ENCODE measurements at regions not wholly inside any gene's neighbourhood (a gene's known extent, or its start where the extent isn't known, plus 50 kb on each side); places are given as distances from the start of the nearest gene placed in this dataset.

DNA sequence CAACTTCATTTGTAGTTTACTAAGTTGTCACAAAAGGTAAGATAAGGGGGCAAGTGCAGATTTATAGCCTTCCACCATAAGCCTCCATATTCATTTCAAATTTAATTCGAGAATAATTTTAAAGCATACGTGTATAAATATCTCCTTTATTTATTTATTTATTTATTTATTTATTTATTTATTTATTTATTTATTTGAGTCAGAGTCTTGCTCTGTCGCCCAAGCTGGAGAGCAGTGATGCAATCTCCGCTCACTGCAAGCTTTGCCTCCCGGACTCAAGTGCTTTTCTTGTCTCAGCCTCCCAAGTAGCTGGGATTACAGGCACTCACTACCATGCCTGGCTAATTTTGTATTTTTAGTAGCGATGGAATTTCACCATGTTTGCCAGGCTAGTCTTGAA is 523.4 kb downstream of the FAT4 start:
- Histone ChIP-seq H3K79me2 (ENCODE audit: control insufficient read depth, insufficient read depth, low read length) (no peaks in the 10 kb centered on the region), H3K4me3 (ENCODE audit: control extremely low read depth in 1 of 5, extremely low read depth in 1 of 5, insufficient read depth in 1 of 5, low read depth in 2 of 5, low read length in 4 of 5) (no peak overlapping the region), H3K27me3 (replicated peaks in 1 of 4; ENCODE audit: control extremely low read depth in 1 of 4, control insufficient read depth in 3 of 4, insufficient read depth in 4 of 4, low read length in 3 of 4) (no peaks in the 10 kb centered on the region), H2AFZ (ENCODE audit: insufficient read depth, low read depth, low read length, poor library complexity, severe bottlenecking) (no peak overlapping the region), H4K20me1 (ENCODE audit: control insufficient read depth, insufficient read depth, low read length, poor library complexity, severe bottlenecking) (no peaks in the 10 kb centered on the region), H3K4me2 (replicated peaks; ENCODE audit: low read depth, low read length, poor library complexity, severe bottlenecking) (no peak overlapping the region), H3K9ac (ENCODE audit: low read length) (no peak overlapping the region), H3K9me3 (ENCODE audit: control extremely low read depth in 1 of 3, control insufficient read depth in 2 of 3, insufficient read depth in 1 of 3, low read length in 2 of 3) (no peaks in the 10 kb centered on the region), H3K4me1 (ENCODE audit: control insufficient read depth in 2 of 2, insufficient read depth in 2 of 2, low read length in 2 of 2) (no peaks in the 10 kb centered on the region), H3K27ac (ENCODE audit: low read length in 2 of 2) (no peak overlapping the region), H3K36me3 (replicated peaks in 1 of 2; ENCODE audit: control extremely low read depth in 1 of 2, control insufficient read depth in 1 of 2, extremely low read depth in 1 of 2, insufficient read depth in 2 of 2, low read length in 1 of 2) (no peaks in the 10 kb centered on the region)
- WGBS (ENCODE audit: insufficient coverage) = 100% methylated on average over 2 of the region's 6 CpGs
- no peak overlapping the region for H3K4me3 Mint-ChIP-seq
- no peaks in the 10 kb centered on the region for H3K9me3 Mint-ChIP-seq (ENCODE audit: insufficient read depth)
- H3K27me3 Mint-ChIP-seq = no peaks in the 10 kb centered on the region
- H3K4me1 Mint-ChIP-seq = no peaks in the 10 kb centered on the region
- ChIA-PET POLR2A (no interaction called here), CTCF (no interaction called here)
- H3K27ac Mint-ChIP-seq = no peak overlapping the region
- intact Hi-C loops (cut with micrococcal nuclease) = no loop called here
- DNase-seq (no peak), ATAC-seq (ENCODE audit: low read depth) (no peak)
- no peak for TF ChIP-seq EZH2 (IDR thresholded peaks at IDR 0.05; ENCODE audit: borderline replicate concordance, insufficient read depth, low read depth, low read length, poor library complexity, severe bottlenecking)
- TF ChIP-seq, protein P1, sequence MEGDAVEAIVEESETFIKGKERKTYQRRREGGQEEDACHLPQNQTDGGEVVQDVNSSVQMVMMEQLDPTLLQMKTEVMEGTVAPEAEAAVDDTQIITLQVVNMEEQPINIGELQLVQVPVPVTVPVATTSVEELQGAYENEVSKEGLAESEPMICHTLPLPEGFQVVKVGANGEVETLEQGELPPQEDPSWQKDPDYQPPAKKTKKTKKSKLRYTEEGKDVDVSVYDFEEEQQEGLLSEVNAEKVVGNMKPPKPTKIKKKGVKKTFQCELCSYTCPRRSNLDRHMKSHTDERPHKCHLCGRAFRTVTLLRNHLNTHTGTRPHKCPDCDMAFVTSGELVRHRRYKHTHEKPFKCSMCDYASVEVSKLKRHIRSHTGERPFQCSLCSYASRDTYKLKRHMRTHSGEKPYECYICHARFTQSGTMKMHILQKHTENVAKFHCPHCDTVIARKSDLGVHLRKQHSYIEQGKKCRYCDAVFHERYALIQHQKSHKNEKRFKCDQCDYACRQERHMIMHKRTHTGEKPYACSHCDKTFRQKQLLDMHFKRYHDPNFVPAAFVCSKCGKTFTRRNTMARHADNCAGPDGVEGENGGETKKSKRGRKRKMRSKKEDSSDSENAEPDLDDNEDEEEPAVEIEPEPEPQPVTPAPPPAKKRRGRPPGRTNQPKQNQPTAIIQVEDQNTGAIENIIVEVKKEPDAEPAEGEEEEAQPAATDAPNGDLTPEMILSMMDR (IDR thresholded peaks at IDR 0.05) = no peak

DNA sequence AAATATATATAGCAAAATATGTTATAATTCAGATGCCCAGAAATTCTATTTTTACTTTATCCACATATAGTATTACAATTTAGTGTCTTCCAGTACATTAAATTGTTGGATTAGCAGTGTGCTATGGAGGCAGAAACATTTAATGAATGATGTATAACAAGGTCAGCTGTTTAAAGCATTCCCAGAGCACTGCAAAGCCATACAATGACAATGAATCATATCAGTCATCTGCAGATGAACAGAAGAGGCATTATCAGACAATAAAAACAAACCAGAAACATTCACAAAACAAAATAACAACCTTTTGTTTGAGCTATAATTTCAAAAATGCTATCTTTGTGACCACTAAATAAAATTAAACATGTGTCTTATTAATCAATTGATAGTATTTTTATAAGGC is 524.2 kb downstream of the FAT4 start:
- H3K79me2 ChIP-seq (ENCODE audit: control insufficient read depth, insufficient read depth, low read length) = no peaks in the 10 kb centered on the region
- H3K36me3 ChIP-seq (replicated peaks in 1 of 2; ENCODE audit: control extremely low read depth in 1 of 2, control insufficient read depth in 1 of 2, extremely low read depth in 1 of 2, insufficient read depth in 2 of 2, low read length in 1 of 2) = no peaks in the 10 kb centered on the region
- Mint-ChIP-seq H3K27ac (no peak overlapping the region), H3K4me1 (no peaks in the 10 kb centered on the region), H3K4me3 (no peak overlapping the region), H3K9me3 (ENCODE audit: insufficient read depth) (no peaks in the 10 kb centered on the region), H3K27me3 (no peaks in the 10 kb centered on the region)
- TF ChIP-seq EZH2 (IDR thresholded peaks at IDR 0.05; ENCODE audit: borderline replicate concordance, insufficient read depth, low read depth, low read length, poor library complexity, severe bottlenecking) = no peak
- TF ChIP-seq, protein P1 (IDR thresholded peaks at IDR 0.05) = no peak
- no peak overlapping the region for H3K4me2 ChIP-seq (replicated peaks; ENCODE audit: low read depth, low read length, poor library complexity, severe bottlenecking)
- H3K27me3 ChIP-seq (replicated peaks in 1 of 4; ENCODE audit: control extremely low read depth in 1 of 4, control insufficient read depth in 3 of 4, insufficient read depth in 4 of 4, low read length in 3 of 4) = no peaks in the 10 kb centered on the region
- intact Hi-C loops (cut with micrococcal nuclease) = no loop called here
- DNase-seq (no peak), ATAC-seq (ENCODE audit: low read depth) (no peak)
- H3K4me1 ChIP-seq (ENCODE audit: control insufficient read depth in 2 of 2, insufficient read depth in 2 of 2, low read length in 2 of 2) = no peaks in the 10 kb centered on the region
- ChIA-PET POLR2A (no interaction called here), CTCF (no interaction called here)
- no peak overlapping the region for H3K4me3 ChIP-seq (ENCODE audit: control extremely low read depth in 1 of 5, extremely low read depth in 1 of 5, insufficient read depth in 1 of 5, low read depth in 2 of 5, low read length in 4 of 5)
- H4K20me1 ChIP-seq (ENCODE audit: control insufficient read depth, insufficient read depth, low read length, poor library complexity, severe bottlenecking) = no peaks in the 10 kb centered on the region
- no peaks in the 10 kb centered on the region for H3K9me3 ChIP-seq (ENCODE audit: control extremely low read depth in 1 of 3, control insufficient read depth in 2 of 3, insufficient read depth in 1 of 3, low read length in 2 of 3)
- no peak overlapping the region for H2AFZ ChIP-seq (ENCODE audit: insufficient read depth, low read depth, low read length, poor library complexity, severe bottlenecking)
- H3K9ac ChIP-seq (ENCODE audit: low read length) = no peak overlapping the region
- H3K27ac ChIP-seq (ENCODE audit: low read length in 2 of 2) = no peak overlapping the region

All from B cell (primary cell).